ENCODE measurements at regions not wholly inside any gene's neighbourhood (a gene's known extent, or its start where the extent isn't known, plus 50 kb on each side); places are given as distances from the start of the nearest gene placed in this dataset.

- no peak for DNase-seq
- H3K9me3 Mint-ChIP-seq: no peaks in the 10 kb centered on the region
- CTCF ChIA-PET: interaction anchor here (0.5 kb wide), 1 partner anchor 1939 kb away, joined by 3 read pairs; no protein-coding TSS in a partner anchor
- intact Hi-C loops (cut with micrococcal nuclease): no loop called here
- no peak overlapping the region for H3K4me3 Mint-ChIP-seq
- peaks cover 2% of the 10 kb centered on the region for H3K27me3 Mint-ChIP-seq (ENCODE audit: low read depth)
- H3K4me1 Mint-ChIP-seq (ENCODE audit: low read depth): no peaks in the 10 kb centered on the region
- H3K36me3 Mint-ChIP-seq (ENCODE audit: low read depth): no peaks in the 10 kb centered on the region
- no peak overlapping the region for H3K27ac Mint-ChIP-seq
Observed at GRCh38 chr2:155363349-155363888, 664.9 kb downstream of the KCNJ3 start.

- peaks cover 2% of the 10 kb centered on the region for H3K27me3 Mint-ChIP-seq (ENCODE audit: low read depth)
- H3K9me3 Mint-ChIP-seq: peaks cover 2% of the 10 kb centered on the region
- CTCF ChIA-PET: no interaction called here
- H3K36me3 Mint-ChIP-seq (ENCODE audit: low read depth): no peaks in the 10 kb centered on the region
- no peaks in the 10 kb centered on the region for H3K4me1 Mint-ChIP-seq (ENCODE audit: low read depth)
- no peak overlapping the region for H3K27ac Mint-ChIP-seq
- DNase-seq: no peak
- intact Hi-C loops (cut with micrococcal nuclease): no loop called here
- H3K4me3 Mint-ChIP-seq: no peak overlapping the region
Observed at GRCh38 chr2:155357172-155357571, 658.7 kb downstream of the KCNJ3 start.

GRCh38 chr2:155356250-155356649 is 657.8 kb downstream of the KCNJ3 start:
- no peak overlapping the region for H3K27ac Mint-ChIP-seq
- intact Hi-C loops (cut with micrococcal nuclease): no loop called here
- CTCF ChIA-PET: no interaction called here
- no peaks in the 10 kb centered on the region for H3K36me3 Mint-ChIP-seq (ENCODE audit: low read depth)
- H3K9me3 Mint-ChIP-seq: peaks cover 2% of the 10 kb centered on the region
- no peaks in the 10 kb centered on the region for H3K27me3 Mint-ChIP-seq (ENCODE audit: low read depth)
- H3K4me3 Mint-ChIP-seq: no peak overlapping the region
- no peaks in the 10 kb centered on the region for H3K4me1 Mint-ChIP-seq (ENCODE audit: low read depth)
- no peak for DNase-seq

GRCh38 chr2:155350783-155351580 is 652.5 kb downstream of the KCNJ3 start:
- intact Hi-C loops (cut with micrococcal nuclease): no loop called here
- H3K36me3 Mint-ChIP-seq (ENCODE audit: low read depth): no peaks in the 10 kb centered on the region
- no peak for DNase-seq
- no peaks in the 10 kb centered on the region for H3K27me3 Mint-ChIP-seq (ENCODE audit: low read depth)
- CTCF ChIA-PET: no interaction called here
- H3K27ac Mint-ChIP-seq: no peak overlapping the region
- no peak overlapping the region for H3K4me3 Mint-ChIP-seq
- H3K9me3 Mint-ChIP-seq: no peaks in the 10 kb centered on the region
- no peaks in the 10 kb centered on the region for H3K4me1 Mint-ChIP-seq (ENCODE audit: low read depth)

GRCh38 chr2:155332016-155332415 is 633.5 kb downstream of the KCNJ3 start:
- Mint-ChIP-seq H3K4me1 (ENCODE audit: low read depth) (no peaks in the 10 kb centered on the region), H3K27ac (no peak overlapping the region), H3K27me3 (ENCODE audit: low read depth) (no peaks in the 10 kb centered on the region), H3K9me3 (no peaks in the 10 kb centered on the region), H3K36me3 (ENCODE audit: low read depth) (no peaks in the 10 kb centered on the region), H3K4me3 (no peak overlapping the region)
- intact Hi-C loops (cut with micrococcal nuclease): no loop called here
- DNase-seq: no peak
- CTCF ChIA-PET: no interaction called here

GRCh38 chr2:155320236-155320635 is 621.7 kb downstream of the KCNJ3 start:
- Mint-ChIP-seq H3K4me1 (ENCODE audit: low read depth) (no peaks in the 10 kb centered on the region), H3K36me3 (ENCODE audit: low read depth) (no peaks in the 10 kb centered on the region), H3K27ac (no peak overlapping the region), H3K9me3 (no peaks in the 10 kb centered on the region), H3K27me3 (ENCODE audit: low read depth) (no peaks in the 10 kb centered on the region), H3K4me3 (no peak overlapping the region)
- CTCF ChIA-PET: no interaction called here
- intact Hi-C loops (cut with micrococcal nuclease): no loop called here
- no peak for DNase-seq

- Mint-ChIP-seq H3K9me3 (no peaks in the 10 kb centered on the region), H3K27me3 (ENCODE audit: low read depth) (no peaks in the 10 kb centered on the region), H3K4me1 (ENCODE audit: low read depth) (no peaks in the 10 kb centered on the region), H3K27ac (no peak overlapping the region), H3K36me3 (ENCODE audit: low read depth) (no peaks in the 10 kb centered on the region), H3K4me3 (no peak overlapping the region)
- DNase-seq: no peak
- CTCF ChIA-PET: no interaction called here
- intact Hi-C loops (cut with micrococcal nuclease): no loop called here
Observed at GRCh38 chr2:155318710-155319109, 620.2 kb downstream of the KCNJ3 start.

GRCh38 chr2:155315768-155316167 is 617.3 kb downstream of the KCNJ3 start:
- no peak overlapping the region for H3K4me3 Mint-ChIP-seq
- H3K4me1 Mint-ChIP-seq (ENCODE audit: low read depth): no peaks in the 10 kb centered on the region
- H3K36me3 Mint-ChIP-seq (ENCODE audit: low read depth): no peaks in the 10 kb centered on the region
- intact Hi-C loops (cut with micrococcal nuclease): no loop called here
- H3K9me3 Mint-ChIP-seq: no peaks in the 10 kb centered on the region
- CTCF ChIA-PET: no interaction called here
- no peak overlapping the region for H3K27ac Mint-ChIP-seq
- H3K27me3 Mint-ChIP-seq (ENCODE audit: low read depth): no peaks in the 10 kb centered on the region
- no peak for DNase-seq

- no peak for DNase-seq
- Mint-ChIP-seq H3K4me3 (no peak overlapping the region), H3K36me3 (ENCODE audit: low read depth) (no peaks in the 10 kb centered on the region), H3K27ac (no peak overlapping the region), H3K9me3 (no peaks in the 10 kb centered on the region), H3K4me1 (ENCODE audit: low read depth) (no peaks in the 10 kb centered on the region), H3K27me3 (ENCODE audit: low read depth) (no peaks in the 10 kb centered on the region)
- intact Hi-C loops (cut with micrococcal nuclease): loop anchor here (1.0 kb wide), 1 partner anchor 857 kb away; no protein-coding TSS in a partner anchor
- CTCF ChIA-PET: no interaction called here
Observed at GRCh38 chr2:155310589-155310988, 612.1 kb downstream of the KCNJ3 start.

- H3K27ac Mint-ChIP-seq: no peak overlapping the region
- intact Hi-C loops (cut with micrococcal nuclease): no loop called here
- no peaks in the 10 kb centered on the region for H3K4me1 Mint-ChIP-seq (ENCODE audit: low read depth)
- no peaks in the 10 kb centered on the region for H3K27me3 Mint-ChIP-seq (ENCODE audit: low read depth)
- H3K36me3 Mint-ChIP-seq (ENCODE audit: low read depth): no peaks in the 10 kb centered on the region
- no peak for DNase-seq
- no peak overlapping the region for H3K4me3 Mint-ChIP-seq
- H3K9me3 Mint-ChIP-seq: no peaks in the 10 kb centered on the region
- CTCF ChIA-PET: no interaction called here
Observed at GRCh38 chr2:155309483-155309882, 611.0 kb downstream of the KCNJ3 start.

GRCh38 chr2:155308367-155309009 is 610.0 kb downstream of the KCNJ3 start:
- Mint-ChIP-seq H3K4me3 (no peak overlapping the region), H3K27ac (no peak overlapping the region), H3K36me3 (ENCODE audit: low read depth) (no peaks in the 10 kb centered on the region), H3K27me3 (ENCODE audit: low read depth) (no peaks in the 10 kb centered on the region), H3K4me1 (ENCODE audit: low read depth) (no peaks in the 10 kb centered on the region), H3K9me3 (no peaks in the 10 kb centered on the region)
- DNase-seq: no peak
- CTCF ChIA-PET: no interaction called here
- intact Hi-C loops (cut with micrococcal nuclease): no loop called here

GRCh38 chr2:155301221-155301620 is 602.7 kb downstream of the KCNJ3 start:
- Mint-ChIP-seq H3K4me3 (no peak overlapping the region), H3K27me3 (ENCODE audit: low read depth) (no peaks in the 10 kb centered on the region), H3K27ac (no peak overlapping the region), H3K36me3 (ENCODE audit: low read depth) (no peaks in the 10 kb centered on the region), H3K9me3 (no peaks in the 10 kb centered on the region), H3K4me1 (ENCODE audit: low read depth) (no peaks in the 10 kb centered on the region)
- CTCF ChIA-PET: no interaction called here
- intact Hi-C loops (cut with micrococcal nuclease): no loop called here
- no peak for DNase-seq

- Mint-ChIP-seq H3K9me3 (no peaks in the 10 kb centered on the region), H3K27me3 (ENCODE audit: low read depth) (no peaks in the 10 kb centered on the region), H3K4me1 (ENCODE audit: low read depth) (no peaks in the 10 kb centered on the region), H3K4me3 (no peak overlapping the region), H3K36me3 (ENCODE audit: low read depth) (no peaks in the 10 kb centered on the region), H3K27ac (no peak overlapping the region)
- DNase-seq: no peak
- CTCF ChIA-PET: no interaction called here
- intact Hi-C loops (cut with micrococcal nuclease): no loop called here
Observed at GRCh38 chr2:155298001-155298400, 599.5 kb downstream of the KCNJ3 start.
